GM23338 (cell line): ENCODE measurements at regions not wholly inside any gene's neighbourhood (a gene's known extent, or its start where the extent isn't known, plus 50 kb on each side); places are given as distances from the start of the nearest gene placed in this dataset.

Source experiments
- ATAC-seq: fragments of 200-7000 bp; cut with Tn5 transposase; 3 replicates; pipeline ENCODE4 v1.9.1; 2020
- DNase-seq: peaks from one replicate; pipeline ENCODE4 v3.0.0-alpha.2; 2015; ENCODE audit warnings: low spot score
- H2AFZ ChIP-seq: fragments of 200-600 bp; sonication (generic); 2 replicates; pipeline ENCODE4 v1.8.0; 2016; ENCODE audit warnings: antibody characterized with exemption, mild to moderate bottlenecking, moderate library complexity
- H3F3A ChIP-seq: fragments of 200-600 bp; sonication (generic); replicated peaks from 2 replicates; pipeline ENCODE4 v1.8.0; 2017; ENCODE audit warnings: antibody characterized with exemption, mixed run types, low read depth
- H3K27ac ChIP-seq: fragments of 200-600 bp; sonication (generic); 2 replicates; pipeline ENCODE4 v1.6.1; 2016; ENCODE audit warnings: low read depth
- H3K27me3 ChIP-seq: fragments of 200-600 bp; sonication (generic); 2 replicates; pipeline ENCODE4 v1.8.0; 2016; ENCODE audit warnings: mild to moderate bottlenecking, mixed run types, moderate library complexity; ENCODE audit not compliant: insufficient read depth
- H3K36me3 ChIP-seq: fragments of 200-600 bp; sonication (generic); 2 replicates; pipeline ENCODE4 v1.8.0; 2016; ENCODE audit warnings: mild to moderate bottlenecking; ENCODE audit not compliant: insufficient read depth
- H3K4me1 ChIP-seq: fragments of 200-600 bp; sonication (generic); 2 replicates; pipeline ENCODE4 v1.8.0; 2016; ENCODE audit warnings: mild to moderate bottlenecking, moderate library complexity; ENCODE audit not compliant: insufficient read depth
- H3K4me2 ChIP-seq: fragments of 200-600 bp; sonication (generic); 2 replicates; pipeline ENCODE4 v1.7.1; 2017; ENCODE audit warnings: mixed run types
- H3K4me3 ChIP-seq: fragments of 200-600 bp; sonication (generic); 2 replicates; pipeline ENCODE4 v1.6.1; 2016; ENCODE audit warnings: mixed run types
- H3K79me2 ChIP-seq: fragments of 200-600 bp; sonication (generic); replicated peaks from 2 replicates; pipeline ENCODE4 v1.8.0; 2017; ENCODE audit warnings: mild to moderate bottlenecking; ENCODE audit not compliant: insufficient read depth
- H3K9me2 ChIP-seq: fragments of 200-600 bp; sonication (generic); 2 replicates; pipeline ENCODE4 v1.8.0; 2017; ENCODE audit not compliant: insufficient read depth
- H4K20me1 ChIP-seq: fragments of 200-600 bp; sonication (generic); replicated peaks from 2 replicates; pipeline ENCODE4 v1.8.0; 2017; ENCODE audit warnings: mild to moderate bottlenecking; ENCODE audit not compliant: insufficient read depth
- H3K27ac Mint-ChIP-seq: 2 replicates; pipeline ENCODE4 v1.8.0; 2020; ENCODE audit warnings: inconsistent platforms, mild to moderate bottlenecking, moderate library complexity, mixed read lengths
- H3K27me3 Mint-ChIP-seq: 3 replicates; pipeline ENCODE4 v1.8.0; 2022; ENCODE audit warnings: low read depth, mild to moderate bottlenecking, moderate library complexity, mixed read lengths, inconsistent platforms; ENCODE audit not compliant: insufficient read depth, poor library complexity
- H3K36me3 Mint-ChIP-seq: 3 replicates; pipeline ENCODE4 v1.8.0; 2021; ENCODE audit warnings: low read depth, mild to moderate bottlenecking, inconsistent platforms, moderate library complexity, mixed read lengths
- H3K4me1 Mint-ChIP-seq: 3 replicates; pipeline ENCODE4 v1.8.0; 2020; ENCODE audit warnings: mild to moderate bottlenecking, inconsistent platforms, mixed read lengths
- H3K4me3 Mint-ChIP-seq: 3 replicates; pipeline ENCODE4 v1.8.0; 2021; ENCODE audit warnings: moderate library complexity, mild to moderate bottlenecking, inconsistent platforms, mixed read lengths
- H3K9me3 Mint-ChIP-seq: 3 replicates; pipeline ENCODE4 v1.8.0; 2020; ENCODE audit warnings: moderate library complexity, mild to moderate bottlenecking, inconsistent platforms, mixed read lengths
- CREB1 ChIP-seq: fragments of 250-450 bp; sonication (Bioruptor Pico); IDR thresholded peaks from 2 replicates; pipeline ENCODE4 v1.5.0; 2020; ENCODE audit warnings: low read depth, mild to moderate bottlenecking, moderate library complexity
- CTCF ChIP-seq, 2 experiments: fragments of 200-600 bp in 1 of 2; sonication (generic) in 1 of 2; conservative IDR thresholded peaks; 2 replicates each; pipeline versions ENCODE4 v1.5.1 to v1.6.1; 2016 to 2017; ENCODE audit warnings: antibody characterized with exemption in 2 of 2, low read depth in 2 of 2, mild to moderate bottlenecking in 2 of 2, moderate library complexity in 1 of 2
- EZH2 ChIP-seq: fragments of 200-600 bp; sonication (generic); IDR thresholded peaks from one replicate; pipeline ENCODE4 v1.8.0; 2017; ENCODE audit warnings: antibody characterized with exemption, mild to moderate bottlenecking, low read depth; ENCODE audit not compliant: unreplicated experiment
- EZH2phosphoT487 ChIP-seq: fragments of 200-600 bp; sonication (generic); IDR thresholded peaks from one replicate; pipeline ENCODE4 v1.8.1; 2018; ENCODE audit warnings: antibody characterized with exemption; ENCODE audit not compliant: unreplicated experiment
- JUNB ChIP-seq: IDR thresholded peaks from one replicate; pipeline ENCODE4 v1.6.1; 2016; ENCODE audit warnings: antibody characterized with exemption; ENCODE audit not compliant: unreplicated experiment
- NANOG ChIP-seq: IDR thresholded peaks from 2 replicates; pipeline ENCODE4 v1.6.1; 2016; ENCODE audit warnings: antibody characterized with exemption, borderline replicate concordance
- POLR2AphosphoS5 ChIP-seq: IDR thresholded peaks from 2 replicates; pipeline ENCODE4 v1.6.1; 2016; ENCODE audit warnings: antibody characterized with exemption, low read depth
- REST ChIP-seq: IDR thresholded peaks from one replicate; pipeline ENCODE4 v1.6.1; 2018; ENCODE audit warnings: antibody characterized with exemption; ENCODE audit not compliant: unreplicated experiment
- STAT1 ChIP-seq: IDR thresholded peaks from one replicate; pipeline ENCODE4 v1.6.1; 2016; ENCODE audit warnings: antibody characterized with exemption; ENCODE audit not compliant: unreplicated experiment
- ZNF114 ChIP-seq: fragments of 250-450 bp; sonication (Bioruptor Pico); IDR thresholded peaks from 2 replicates; pipeline ENCODE4 v1.5.0; 2020; ENCODE audit warnings: mild to moderate bottlenecking, moderate library complexity
- ZNF331 ChIP-seq: fragments of 250-450 bp; sonication (Bioruptor Pico); IDR thresholded peaks from 2 replicates; pipeline ENCODE4 v1.5.0; 2020; ENCODE audit warnings: low read depth, mild to moderate bottlenecking, moderate library complexity
- TF ChIP-seq, protein P1 (sequence below): fragments of 250-450 bp; sonication (Bioruptor Pico); IDR thresholded peaks from 2 replicates; pipeline ENCODE4 v1.5.0; 2020; ENCODE audit warnings: mild to moderate bottlenecking, moderate library complexity
- TF ChIP-seq, protein P2 (sequence below): IDR thresholded peaks from 2 replicates; pipeline ENCODE4 v1.6.1; 2016; ENCODE audit warnings: antibody characterized with exemption

GRCh38 chr7:381211-382042 lies 91.5 kb downstream of the FOXL3 start:
- Mint-ChIP-seq H3K27me3 (peaks cover 8% of the 10 kb centered on the region), H3K27ac (no peak overlapping the region), H3K36me3 (peaks cover 3% of the 10 kb centered on the region; the same call in 1 of the 3 replicates), H3K4me1 (peaks cover 4% of the 10 kb centered on the region; the same call in 2 of the 3 replicates), H3K9me3 (peaks cover 24% of the 10 kb centered on the region), H3K4me3 (no peak overlapping the region)
- Histone ChIP-seq H3K27ac (no peak overlapping the region), H4K20me1 (no peaks in the 10 kb centered on the region), H3K79me2 (no peaks in the 10 kb centered on the region), H3K27me3 (no peaks in the 10 kb centered on the region), H3K9me2 (no peaks in the 10 kb centered on the region), H3K4me1 (no peaks in the 10 kb centered on the region), H3K36me3 (no peaks in the 10 kb centered on the region), H2AFZ (no peak overlapping the region), H3K4me3 (no peak overlapping the region), H3K4me2 (no peak overlapping the region), H3F3A (no peaks in the 10 kb centered on the region)
- TF ChIP-seq, protein P1, sequence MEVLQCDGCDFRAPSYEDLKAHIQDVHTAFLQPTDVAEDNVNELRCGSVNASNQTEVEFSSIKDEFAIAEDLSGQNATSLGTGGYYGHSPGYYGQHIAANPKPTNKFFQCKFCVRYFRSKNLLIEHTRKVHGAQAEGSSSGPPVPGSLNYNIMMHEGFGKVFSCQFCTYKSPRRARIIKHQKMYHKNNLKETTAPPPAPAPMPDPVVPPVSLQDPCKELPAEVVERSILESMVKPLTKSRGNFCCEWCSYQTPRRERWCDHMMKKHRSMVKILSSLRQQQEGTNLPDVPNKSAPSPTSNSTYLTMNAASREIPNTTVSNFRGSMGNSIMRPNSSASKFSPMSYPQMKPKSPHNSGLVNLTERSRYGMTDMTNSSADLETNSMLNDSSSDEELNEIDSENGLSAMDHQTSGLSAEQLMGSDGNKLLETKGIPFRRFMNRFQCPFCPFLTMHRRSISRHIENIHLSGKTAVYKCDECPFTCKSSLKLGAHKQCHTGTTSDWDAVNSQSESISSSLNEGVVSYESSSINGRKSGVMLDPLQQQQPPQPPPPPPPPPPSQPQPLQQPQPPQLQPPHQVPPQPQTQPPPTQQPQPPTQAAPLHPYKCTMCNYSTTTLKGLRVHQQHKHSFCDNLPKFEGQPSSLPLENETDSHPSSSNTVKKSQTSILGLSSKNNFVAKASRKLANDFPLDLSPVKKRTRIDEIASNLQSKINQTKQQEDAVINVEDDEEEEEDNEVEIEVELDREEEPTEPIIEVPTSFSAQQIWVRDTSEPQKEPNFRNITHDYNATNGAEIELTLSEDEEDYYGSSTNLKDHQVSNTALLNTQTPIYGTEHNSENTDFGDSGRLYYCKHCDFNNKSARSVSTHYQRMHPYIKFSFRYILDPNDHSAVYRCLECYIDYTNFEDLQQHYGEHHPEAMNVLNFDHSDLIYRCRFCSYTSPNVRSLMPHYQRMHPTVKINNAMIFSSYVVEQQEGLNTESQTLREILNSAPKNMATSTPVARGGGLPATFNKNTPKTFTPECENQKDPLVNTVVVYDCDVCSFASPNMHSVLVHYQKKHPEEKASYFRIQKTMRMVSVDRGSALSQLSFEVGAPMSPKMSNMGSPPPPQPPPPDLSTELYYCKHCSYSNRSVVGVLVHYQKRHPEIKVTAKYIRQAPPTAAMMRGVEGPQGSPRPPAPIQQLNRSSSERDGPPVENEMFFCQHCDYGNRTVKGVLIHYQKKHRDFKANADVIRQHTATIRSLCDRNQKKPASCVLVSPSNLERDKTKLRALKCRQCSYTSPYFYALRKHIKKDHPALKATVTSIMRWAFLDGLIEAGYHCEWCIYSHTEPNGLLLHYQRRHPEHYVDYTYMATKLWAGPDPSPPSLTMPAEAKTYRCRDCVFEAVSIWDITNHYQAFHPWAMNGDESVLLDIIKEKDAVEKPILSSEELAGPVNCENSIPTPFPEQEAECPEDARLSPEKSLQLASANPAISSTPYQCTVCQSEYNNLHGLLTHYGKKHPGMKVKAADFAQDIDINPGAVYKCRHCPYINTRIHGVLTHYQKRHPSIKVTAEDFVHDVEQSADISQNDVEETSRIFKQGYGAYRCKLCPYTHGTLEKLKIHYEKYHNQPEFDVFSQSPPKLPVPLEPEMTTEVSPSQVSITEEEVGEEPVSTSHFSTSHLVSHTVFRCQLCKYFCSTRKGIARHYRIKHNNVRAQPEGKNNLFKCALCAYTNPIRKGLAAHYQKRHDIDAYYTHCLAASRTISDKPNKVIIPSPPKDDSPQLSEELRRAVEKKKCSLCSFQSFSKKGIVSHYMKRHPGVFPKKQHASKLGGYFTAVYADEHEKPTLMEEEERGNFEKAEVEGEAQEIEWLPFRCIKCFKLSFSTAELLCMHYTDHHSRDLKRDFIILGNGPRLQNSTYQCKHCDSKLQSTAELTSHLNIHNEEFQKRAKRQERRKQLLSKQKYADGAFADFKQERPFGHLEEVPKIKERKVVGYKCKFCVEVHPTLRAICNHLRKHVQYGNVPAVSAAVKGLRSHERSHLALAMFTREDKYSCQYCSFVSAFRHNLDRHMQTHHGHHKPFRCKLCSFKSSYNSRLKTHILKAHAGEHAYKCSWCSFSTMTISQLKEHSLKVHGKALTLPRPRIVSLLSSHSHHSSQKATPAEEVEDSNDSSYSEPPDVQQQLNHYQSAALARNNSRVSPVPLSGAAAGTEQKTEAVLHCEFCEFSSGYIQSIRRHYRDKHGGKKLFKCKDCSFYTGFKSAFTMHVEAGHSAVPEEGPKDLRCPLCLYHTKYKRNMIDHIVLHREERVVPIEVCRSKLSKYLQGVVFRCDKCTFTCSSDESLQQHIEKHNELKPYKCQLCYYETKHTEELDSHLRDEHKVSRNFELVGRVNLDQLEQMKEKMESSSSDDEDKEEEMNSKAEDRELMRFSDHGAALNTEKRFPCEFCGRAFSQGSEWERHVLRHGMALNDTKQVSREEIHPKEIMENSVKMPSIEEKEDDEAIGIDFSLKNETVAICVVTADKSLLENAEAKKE: no peak
- TF ChIP-seq, protein P2, sequence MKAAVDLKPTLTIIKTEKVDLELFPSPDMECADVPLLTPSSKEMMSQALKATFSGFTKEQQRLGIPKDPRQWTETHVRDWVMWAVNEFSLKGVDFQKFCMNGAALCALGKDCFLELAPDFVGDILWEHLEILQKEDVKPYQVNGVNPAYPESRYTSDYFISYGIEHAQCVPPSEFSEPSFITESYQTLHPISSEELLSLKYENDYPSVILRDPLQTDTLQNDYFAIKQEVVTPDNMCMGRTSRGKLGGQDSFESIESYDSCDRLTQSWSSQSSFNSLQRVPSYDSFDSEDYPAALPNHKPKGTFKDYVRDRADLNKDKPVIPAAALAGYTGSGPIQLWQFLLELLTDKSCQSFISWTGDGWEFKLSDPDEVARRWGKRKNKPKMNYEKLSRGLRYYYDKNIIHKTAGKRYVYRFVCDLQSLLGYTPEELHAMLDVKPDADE: no peak
- no peak for TF ChIP-seq CREB1 (CRISPR knock-in tag)
- TF ChIP-seq STAT1: no peak
- no peak for TF ChIP-seq JUNB
- no peak for TF ChIP-seq NANOG
- no peak for TF ChIP-seq EZH2phosphoT487
- no peak for TF ChIP-seq CTCF (conservative IDR thresholded peaks at IDR 0.05; ENCODE audit: low read depth in 2 of 2)
- no peak for TF ChIP-seq POLR2AphosphoS5
- TF ChIP-seq ZNF331: no peak
- no peak for TF ChIP-seq REST
- no peak for TF ChIP-seq ZNF114 (CRISPR knock-in tag)
- no peak for TF ChIP-seq EZH2
- DNase-seq (no peak), ATAC-seq (no peak)
